H1 (cell line): ENCODE measurements at regions not wholly inside any gene's neighbourhood (a gene's known extent, or its start where the extent isn't known, plus 50 kb on each side); places are given as distances from the start of the nearest gene placed in this dataset.

ENCODE experiments used
- CTCF ChIA-PET: fragments of 300-600 bp; sonication (Branson Sonifier 250); formaldehyde crosslinking; loops from one replicate; lab custom pipeline; 2021; ENCODE audit not compliant: partially characterized antibody; lab: Charles Lee
- POLR2A ChIA-PET: fragments of 300-600 bp; sonication (Branson Sonifier 250); formaldehyde crosslinking; loops from one replicate; lab custom pipeline; 2021; ENCODE audit warnings: inconsistent platforms; ENCODE audit not compliant: partially characterized antibody; lab: Charles Lee
- DNase-seq, 2 experiments: peaks; one replicate each; pipeline versions ENCODE4 v3.0.0 to v3.0.0-alpha.2; 2010 to 2022; ENCODE audit warnings: low spot score in 2 of 2, low read depth in 1 of 2, mixed read lengths in 1 of 2
- FAIRE-seq: peaks from 2 replicates; lab custom pipeline; 2011; peaks lifted over from hg19 to GRCh38; lab: Jason Lieb, UNC
- H2AFZ ChIP-seq: 2 replicates; pipeline ENCODE4 v1.8.1; 2012; ENCODE audit warnings: low read length, inconsistent platforms
- H2AK5ac ChIP-seq: 2 replicates; pipeline ENCODE4 v1.6.1; 2013; ENCODE audit warnings: low read depth, low read length
- H2BK120ac ChIP-seq: replicated peaks from 2 replicates; pipeline ENCODE3; 2013; ENCODE audit warnings: low read depth, low read length, inconsistent platforms
- H2BK12ac ChIP-seq: 2 replicates; pipeline ENCODE4 v1.6.1; 2013; ENCODE audit warnings: low read depth, low read length
- H2BK15ac ChIP-seq: 2 replicates; pipeline ENCODE4 v1.6.1; 2013; ENCODE audit warnings: low read length
- H2BK20ac ChIP-seq: 2 replicates; pipeline ENCODE4 v1.6.1; 2013; ENCODE audit warnings: low read length
- H2BK5ac ChIP-seq: 2 replicates; pipeline ENCODE4 v1.6.1; 2013; ENCODE audit warnings: low read depth, low read length
- H3K14ac ChIP-seq: 2 replicates; pipeline ENCODE4 v1.6.1; 2013; ENCODE audit warnings: inconsistent platforms; ENCODE audit not compliant: insufficient read length
- H3K18ac ChIP-seq: 2 replicates; pipeline ENCODE4 v1.6.1; 2013; ENCODE audit warnings: low read length; ENCODE audit errors: extremely low read depth
- H3K23ac ChIP-seq: 2 replicates; pipeline ENCODE4 v1.6.1; 2013; ENCODE audit warnings: inconsistent platforms; ENCODE audit not compliant: insufficient read length
- H3K23me2 ChIP-seq: 2 replicates; pipeline ENCODE4 v1.6.1; 2013; ENCODE audit warnings: low read depth, low read length
- H3K27ac ChIP-seq: 2 replicates; pipeline ENCODE4 v1.6.1; 2011; ENCODE audit warnings: low read depth, low read length, inconsistent platforms
- H3K27me3 ChIP-seq, 4 experiments: replicated peaks in 1 of 4; 1 replicate in 1 of 4; 2 replicates in 3 of 4; pipeline versions ENCODE4 v1.6.1 to v1.8.1; 2011 to 2013; ENCODE audit warnings: low read length in 3 of 4, mild to moderate bottlenecking in 3 of 4, inconsistent platforms in 2 of 4, mixed read lengths in 2 of 4, moderate library complexity in 1 of 4; ENCODE audit not compliant: control insufficient read depth in 3 of 4, insufficient read depth in 3 of 4; ENCODE audit errors: extremely low read depth in 1 of 4
- H3K36me3 ChIP-seq, 4 experiments: 2 replicates each; pipeline versions ENCODE4 v1.6.1 to v1.8.1; 2011 to 2013; ENCODE audit warnings: mild to moderate bottlenecking in 4 of 4, low read length in 3 of 4, moderate library complexity in 2 of 4, control low read depth in 1 of 4, inconsistent platforms in 1 of 4; ENCODE audit not compliant: insufficient read depth in 4 of 4, control insufficient read depth in 2 of 4
- H3K4ac ChIP-seq: replicated peaks from 2 replicates; pipeline ENCODE3; 2013; ENCODE audit warnings: low read length, low read depth, mixed read lengths, inconsistent platforms; ENCODE audit not compliant: insufficient read length
- H3K4me1 ChIP-seq, 4 experiments: replicated peaks in 1 of 4; 1 replicate in 1 of 4; 2 replicates in 3 of 4; pipeline versions ENCODE4 v1.6.1 to v1.8.1; 2011 to 2013; ENCODE audit warnings: low read length in 3 of 4, inconsistent platforms in 2 of 4, mixed read lengths in 1 of 4; ENCODE audit not compliant: insufficient read depth in 4 of 4, control insufficient read depth in 3 of 4
- H3K4me2 ChIP-seq, 2 experiments: 2 replicates each; pipeline versions ENCODE4 v1.6.1 to v1.8.1; 2011 to 2013; ENCODE audit warnings: low read depth in 2 of 2, low read length in 2 of 2, control low read depth in 1 of 2, inconsistent platforms in 1 of 2, mild to moderate bottlenecking in 1 of 2; ENCODE audit not compliant: insufficient read depth in 1 of 2
- H3K4me3 ChIP-seq, 4 experiments: fragments of 200-600, 300-600 bp in 1 of 4; sonication (generic), shearing (Covaris generic), sonication (Bioruptor Twin) in 1 of 4; 2 replicates each; pipeline versions ENCODE4 v1.5.1 to v1.8.1; 2011 to 2016; ENCODE audit warnings: low read length in 4 of 4, low read depth in 3 of 4, control low read depth in 2 of 4, inconsistent platforms in 2 of 4, mild to moderate bottlenecking in 2 of 4, mixed read lengths in 1 of 4, moderate library complexity in 1 of 4; ENCODE audit not compliant: insufficient read depth in 2 of 4; ENCODE audit errors: extremely low read depth in 1 of 4
- H3K56ac ChIP-seq: replicated peaks from 2 replicates; pipeline ENCODE3; 2013; ENCODE audit warnings: low read depth, mild to moderate bottlenecking, mixed read lengths, low read length, inconsistent platforms; ENCODE audit not compliant: insufficient read length
- H3K79me1 ChIP-seq: 2 replicates; pipeline ENCODE4 v1.6.1; 2013; ENCODE audit warnings: low read depth, low read length, control low read depth
- H3K79me2 ChIP-seq, 2 experiments: 2 replicates each; pipeline versions ENCODE4 v1.6.1 to v1.8.1; 2012 to 2013; ENCODE audit warnings: low read length in 2 of 2, mild to moderate bottlenecking in 2 of 2, inconsistent platforms in 1 of 2; ENCODE audit not compliant: insufficient read depth in 2 of 2, control insufficient read depth in 1 of 2
- H3K9ac ChIP-seq, 4 experiments: replicated peaks in 1 of 4; 1 replicate in 1 of 4; 2 replicates in 3 of 4; pipeline versions ENCODE4 v1.6.1 to v1.8.1; 2011 to 2013; ENCODE audit warnings: low read depth in 3 of 4, low read length in 3 of 4, control low read depth in 2 of 4, mild to moderate bottlenecking in 2 of 4, moderate library complexity in 2 of 4, inconsistent platforms in 1 of 4; ENCODE audit errors: extremely low read depth in 1 of 4
- H3K9me3 ChIP-seq, 2 experiments: 2 replicates each; pipeline versions ENCODE4 v1.6.1 to v1.8.1; 2012 to 2013; ENCODE audit warnings: mild to moderate bottlenecking in 2 of 2, moderate library complexity in 2 of 2, control low read depth in 1 of 2, inconsistent platforms in 1 of 2, low read depth in 1 of 2, low read length in 1 of 2, mixed read lengths in 1 of 2; ENCODE audit not compliant: insufficient read depth in 2 of 2
- H4K20me1 ChIP-seq, 2 experiments: replicated peaks in 1 of 2; 2 replicates each; pipeline versions ENCODE3 to v1.8.1; 2011 to 2013; ENCODE audit warnings: inconsistent platforms in 2 of 2, low read length in 2 of 2, mild to moderate bottlenecking in 1 of 2; ENCODE audit not compliant: insufficient read depth in 2 of 2, control insufficient read depth in 1 of 2
- H4K5ac ChIP-seq: 2 replicates; pipeline ENCODE4 v1.6.1; 2013; ENCODE audit warnings: low read length, low read depth, mixed read lengths, inconsistent platforms; ENCODE audit not compliant: insufficient read length
- H4K8ac ChIP-seq: 2 replicates; pipeline ENCODE4 v1.8.0; 2013; ENCODE audit warnings: mild to moderate bottlenecking, moderate library complexity, low read length, inconsistent platforms; ENCODE audit not compliant: insufficient read depth; ENCODE audit errors: extremely low read depth
- H4K91ac ChIP-seq: replicated peaks from 2 replicates; pipeline ENCODE3; 2013; ENCODE audit warnings: low read length, mixed read lengths, inconsistent platforms; ENCODE audit not compliant: insufficient read length
- CHD1 ChIP-seq: IDR thresholded peaks from 2 replicates; pipeline ENCODE4 v1.6.1; 2012; ENCODE audit warnings: low read depth, low read length, improper control_type of control experiment
- CREB1 ChIP-seq: IDR thresholded peaks from 2 replicates; pipeline ENCODE4 v1.6.1; 2012; ENCODE audit warnings: inconsistent platforms
- EGR1 ChIP-seq: IDR thresholded peaks from 2 replicates; pipeline ENCODE4 v1.6.1; 2011; ENCODE audit warnings: low read depth, low read length, borderline replicate concordance
- GTF2F1 ChIP-seq: IDR thresholded peaks from 2 replicates; pipeline ENCODE4 v1.6.1; 2012; ENCODE audit warnings: low read depth, low read length, improper control_type of control experiment, borderline replicate concordance
- KDM5A ChIP-seq: fragments of 200-600 bp; IDR thresholded peaks from 2 replicates; pipeline ENCODE4 v1.7.1; 2012; ENCODE audit warnings: mild to moderate bottlenecking, low read length, inconsistent platforms, mixed read lengths
- NANOG ChIP-seq: IDR thresholded peaks from 2 replicates; pipeline ENCODE4 v1.6.1; 2011; ENCODE audit warnings: low read length, low read depth, mild to moderate bottlenecking, inconsistent platforms; ENCODE audit not compliant: insufficient read depth, poor library complexity, severe bottlenecking
- NRF1 ChIP-seq: IDR thresholded peaks from 2 replicates; pipeline ENCODE4 v1.6.1; 2011; ENCODE audit warnings: mild to moderate bottlenecking, low read depth, low read length, improper control_type of control experiment
- PHF8 ChIP-seq: fragments of 200-600 bp; sonication (generic); conservative IDR thresholded peaks from 2 replicates; pipeline ENCODE4 v1.7.1; 2012; ENCODE audit warnings: low read depth, mild to moderate bottlenecking, inconsistent platforms, low read length, moderate library complexity
- POLR2A ChIP-seq, 2 experiments: IDR thresholded peaks; 1 replicate in 1 of 2; 2 replicates in 1 of 2; pipeline ENCODE4 v1.6.1; 2011; ENCODE audit warnings: low read depth in 2 of 2, low read length in 2 of 2, mild to moderate bottlenecking in 2 of 2; ENCODE audit errors: control extremely low read depth in 1 of 2
- RFX5 ChIP-seq: IDR thresholded peaks from 2 replicates; pipeline ENCODE4 v1.6.1; 2011; ENCODE audit warnings: low read depth, low read length, improper control_type of control experiment, borderline replicate concordance
- RNF2 ChIP-seq: fragments of 200-900, 300-1000 bp; sonication (generic); IDR thresholded peaks from 2 replicates; pipeline ENCODE4 v1.7.1; 2016; ENCODE audit warnings: borderline replicate concordance, low read depth, mild to moderate bottlenecking, antibody characterized with exemption, low read length; ENCODE audit not compliant: poor library complexity, severe bottlenecking; ENCODE audit errors: missing control alignments
- SP1 ChIP-seq: IDR thresholded peaks from 2 replicates; pipeline ENCODE4 v1.6.1; 2011; ENCODE audit warnings: low read depth, low read length
- TEAD4 ChIP-seq: IDR thresholded peaks from 2 replicates; pipeline ENCODE4 v1.6.1; 2012; ENCODE audit warnings: low read depth, low read length, inconsistent platforms, mixed read lengths
- WGBS, 2 experiments: shearing (Covaris generic) in 1 of 2; methylation state at CpG; one replicate each; pipeline versions ENCODE4 v1.1.6 to v1.1.7; 2013 to 2015; ENCODE audit warnings: low lambda C conversion rate in 2 of 2, mixed read lengths in 2 of 2, inconsistent platforms in 1 of 2, low coverage in 1 of 2, missing lambda C conversion rate in 1 of 2; ENCODE audit not compliant: insufficient replicate concordance in 2 of 2, insufficient coverage in 1 of 2, insufficient read length in 1 of 2; ENCODE audit errors: extremely low coverage in 1 of 2, missing lambda C conversion rate in 1 of 2; 5-methylcytosine and 5-hydroxymethylcytosine counted together
- TF ChIP-seq, protein P1 (sequence below): IDR thresholded peaks from 2 replicates; pipeline ENCODE4 v1.6.1; 2012; ENCODE audit warnings: inconsistent platforms

GRCh38 chr19:28828276-28828870 is 384.6 kb downstream of the UQCRFS1 start:
- 0 out of 2 replicates have a peak overlapping the region, but pooled peaks have one; percentile 50 for H2AFZ ChIP-seq
- peak overlapping the region; percentile 25; the same call in 1 of the 2 replicates for H4K8ac ChIP-seq
- no peak for FAIRE-seq
- no peaks in the 10 kb centered on the region for H3K9me3 ChIP-seq
- peak overlapping the region; percentile 67; the same call in 1 of the 2 replicates for H2BK20ac ChIP-seq
- no peak overlapping the region for H3K23ac ChIP-seq
- H3K56ac ChIP-seq: no peak overlapping the region
- H3K9ac ChIP-seq: no peak overlapping the region
- no peak overlapping the region for H2BK120ac ChIP-seq
- peak overlapping the region; percentile 56; the same call in 1 of the 2 replicates for H3K18ac ChIP-seq
- 0 out of 2 replicates have a peak overlapping the region, but pooled peaks have one; percentile 17 for H2AK5ac ChIP-seq
- no peaks in the 10 kb centered on the region for H4K20me1 ChIP-seq
- DNase-seq: no peak
- CTCF ChIA-PET: interaction anchor here (0.6 to 1.2 kb wide), 4 partner anchors 8 to 94 kb away, joined by 3 read pairs; no protein-coding TSS in a partner anchor
- no peaks in the 10 kb centered on the region for H3K27me3 ChIP-seq
- H3K14ac ChIP-seq: no peak overlapping the region
- H3K36me3 ChIP-seq: no peaks in the 10 kb centered on the region
- no peak overlapping the region for H3K4ac ChIP-seq
- 0 out of 2 replicates have a peak, but pooled peaks cover 2% of the 10 kb centered on the region for H3K23me2 ChIP-seq
- POLR2A ChIA-PET: no interaction called here
- peak overlapping the region; percentile 70; the same call in 1 of the 2 replicates for H2BK12ac ChIP-seq
- no peaks in the 10 kb centered on the region for H3K79me2 ChIP-seq
- no peak overlapping the region for H4K5ac ChIP-seq
- WGBS, 2 experiments: 89% methylated on average over 10 of the region's 10 CpGs; no CpG with 5 or more reads in 1 of the 2 experiments
- H4K91ac ChIP-seq: peak overlapping the region; percentile 44
- peaks cover 1 to 21% (median 10%) of the 10 kb centered on the region in 4 experiments for H3K4me1 ChIP-seq
- H2BK15ac ChIP-seq: no peak overlapping the region
- no peak overlapping the region for H3K4me3 ChIP-seq
- no peak overlapping the region for H3K27ac ChIP-seq
- no peaks in the 10 kb centered on the region for H3K79me1 ChIP-seq
- peak overlapping the region; percentile 54; the same call in 1 of the 2 replicates for H2BK5ac ChIP-seq
- no peak overlapping the region for H3K4me2 ChIP-seq
- TF ChIP-seq SP1 (no peak), POLR2A (IDR thresholded peaks at IDR 0.05; ENCODE audit: control extremely low read depth in 1 of 2, low read depth in 2 of 2, low read length in 2 of 2) (no peak), KDM5A (no peak), EGR1 (no peak), GTF2F1 (no peak), RFX5 (no peak), NRF1 (no peak), NANOG (no peak), RNF2 (no peak), TEAD4 (no peak), PHF8 (no peak), CHD1 (no peak), CREB1 (no peak)
- TF ChIP-seq, protein P1, sequence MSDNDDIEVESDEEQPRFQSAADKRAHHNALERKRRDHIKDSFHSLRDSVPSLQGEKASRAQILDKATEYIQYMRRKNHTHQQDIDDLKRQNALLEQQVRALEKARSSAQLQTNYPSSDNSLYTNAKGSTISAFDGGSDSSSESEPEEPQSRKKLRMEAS: no peak
